ENCODE measurements at regions not wholly inside any gene's neighbourhood (a gene's known extent, or its start where the extent isn't known, plus 50 kb on each side); places are given as distances from the start of the nearest gene placed in this dataset.
"Not testable (repeated sequence)": the region's sequence is repeated elsewhere in the genome, so short reads cannot be mapped to it uniquely, and the experiment has no call there.

DNA sequence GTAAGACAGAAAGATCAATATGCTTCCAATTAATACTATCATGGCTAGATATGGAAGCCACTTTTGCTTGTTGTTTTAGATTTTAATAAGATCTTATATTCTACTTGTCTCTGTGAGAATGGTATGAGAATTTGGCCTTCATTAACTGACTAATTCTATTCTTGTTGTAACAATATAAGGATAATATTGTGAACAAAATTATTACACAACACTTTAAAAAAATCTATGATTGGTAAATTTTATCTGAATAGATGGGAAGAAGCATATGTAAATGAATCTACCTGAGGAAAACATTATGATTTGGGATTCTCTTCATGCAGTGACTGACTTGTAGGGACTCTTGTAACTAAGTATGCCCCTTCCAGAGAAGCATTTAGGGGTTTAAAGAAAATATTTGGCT is 308.9 kb upstream of the KCND2 start:
- TF ChIP-seq, protein P1, sequence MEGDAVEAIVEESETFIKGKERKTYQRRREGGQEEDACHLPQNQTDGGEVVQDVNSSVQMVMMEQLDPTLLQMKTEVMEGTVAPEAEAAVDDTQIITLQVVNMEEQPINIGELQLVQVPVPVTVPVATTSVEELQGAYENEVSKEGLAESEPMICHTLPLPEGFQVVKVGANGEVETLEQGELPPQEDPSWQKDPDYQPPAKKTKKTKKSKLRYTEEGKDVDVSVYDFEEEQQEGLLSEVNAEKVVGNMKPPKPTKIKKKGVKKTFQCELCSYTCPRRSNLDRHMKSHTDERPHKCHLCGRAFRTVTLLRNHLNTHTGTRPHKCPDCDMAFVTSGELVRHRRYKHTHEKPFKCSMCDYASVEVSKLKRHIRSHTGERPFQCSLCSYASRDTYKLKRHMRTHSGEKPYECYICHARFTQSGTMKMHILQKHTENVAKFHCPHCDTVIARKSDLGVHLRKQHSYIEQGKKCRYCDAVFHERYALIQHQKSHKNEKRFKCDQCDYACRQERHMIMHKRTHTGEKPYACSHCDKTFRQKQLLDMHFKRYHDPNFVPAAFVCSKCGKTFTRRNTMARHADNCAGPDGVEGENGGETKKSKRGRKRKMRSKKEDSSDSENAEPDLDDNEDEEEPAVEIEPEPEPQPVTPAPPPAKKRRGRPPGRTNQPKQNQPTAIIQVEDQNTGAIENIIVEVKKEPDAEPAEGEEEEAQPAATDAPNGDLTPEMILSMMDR (conservative IDR thresholded peaks at IDR 0.05; ENCODE audit: low read length), result no peak
- no peak for TF ChIP-seq EZH2phosphoT487 (IDR thresholded peaks at IDR 0.05; ENCODE audit: borderline replicate concordance)
- Histone ChIP-seq H3K4me1 (ENCODE audit: insufficient read depth, low read length, poor library complexity, severe bottlenecking) (no peaks in the 10 kb centered on the region), H3K9ac (ENCODE audit: low read depth, low read length, poor library complexity, severe bottlenecking) (no peak overlapping the region), H3K4me2 (ENCODE audit: low read depth, low read length, poor library complexity, severe bottlenecking) (no peak overlapping the region), H3K9me2 (replicated peaks; ENCODE audit: low read depth, low read length) (no peaks in the 10 kb centered on the region), H3K36me3 (ENCODE audit: insufficient read depth, low read length) (no peaks in the 10 kb centered on the region), H3K9me3 (ENCODE audit: insufficient read depth, low read depth, low read length) (no peaks in the 10 kb centered on the region), H2AFZ (ENCODE audit: low read length) (no peak overlapping the region), H3F3A (ENCODE audit: low read depth) (no peaks in the 10 kb centered on the region), H3K4me3 (ENCODE audit: low read length, poor library complexity, severe bottlenecking) (no peak overlapping the region), H3K79me2 (ENCODE audit: insufficient read depth, low read length) (no peaks in the 10 kb centered on the region), H4K20me1 (ENCODE audit: insufficient read depth, low read length, poor library complexity, severe bottlenecking) (no peaks in the 10 kb centered on the region), H3K27me3 (ENCODE audit: insufficient read depth, low read length, poor library complexity, severe bottlenecking) (no peaks in the 10 kb centered on the region)

DNA sequence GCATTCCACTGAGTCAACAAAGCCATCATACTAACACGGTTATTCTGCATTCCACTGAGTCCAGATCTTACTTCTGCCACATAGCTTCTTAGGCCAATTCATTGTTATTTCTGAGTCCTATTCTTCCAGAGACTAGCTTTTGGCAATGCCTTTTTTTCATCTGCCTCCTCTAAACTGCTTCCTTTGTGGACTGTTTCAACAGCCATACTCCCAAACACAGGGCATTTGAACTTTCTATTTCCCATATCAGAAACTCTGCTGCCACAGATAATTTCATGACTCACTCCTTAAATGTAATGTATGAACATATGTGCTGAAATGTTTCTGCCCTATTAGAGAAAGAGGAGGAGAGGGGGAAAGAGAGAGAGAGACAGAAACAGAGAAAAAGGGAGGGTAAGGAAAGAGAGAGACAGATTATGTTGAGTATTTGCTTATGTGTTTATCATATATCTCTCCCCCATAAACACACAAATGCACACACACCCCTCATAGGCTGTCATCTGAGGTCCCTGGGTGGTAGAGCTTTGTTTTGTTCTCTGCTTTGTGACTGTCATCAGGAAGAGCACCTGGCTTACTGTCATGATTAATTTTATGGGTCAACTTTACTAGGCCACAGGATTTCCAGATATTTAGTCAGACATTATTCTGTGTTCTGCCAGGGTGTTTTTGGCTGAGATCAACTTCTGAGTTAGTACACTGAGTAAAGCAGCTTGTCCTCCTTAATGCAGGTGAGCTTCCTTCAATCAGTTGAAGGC is 308.0 kb upstream of the KCND2 start:
- Histone ChIP-seq H3K9me3 (ENCODE audit: insufficient read depth, low read depth, low read length) (no peaks in the 10 kb centered on the region), H3K4me2 (ENCODE audit: low read depth, low read length, poor library complexity, severe bottlenecking) (no peak overlapping the region), H3F3A (ENCODE audit: low read depth) (no peaks in the 10 kb centered on the region), H3K4me3 (ENCODE audit: low read length, poor library complexity, severe bottlenecking) (no peak overlapping the region), H3K79me2 (ENCODE audit: insufficient read depth, low read length) (no peaks in the 10 kb centered on the region), H3K27me3 (ENCODE audit: insufficient read depth, low read length, poor library complexity, severe bottlenecking) (no peaks in the 10 kb centered on the region), H3K9me2 (replicated peaks; ENCODE audit: low read depth, low read length) (no peaks in the 10 kb centered on the region), H3K4me1 (ENCODE audit: insufficient read depth, low read length, poor library complexity, severe bottlenecking) (no peaks in the 10 kb centered on the region), H2AFZ (ENCODE audit: low read length) (no peak overlapping the region), H4K20me1 (ENCODE audit: insufficient read depth, low read length, poor library complexity, severe bottlenecking) (no peaks in the 10 kb centered on the region), H3K36me3 (ENCODE audit: insufficient read depth, low read length) (no peaks in the 10 kb centered on the region), H3K9ac (ENCODE audit: low read depth, low read length, poor library complexity, severe bottlenecking) (no peak overlapping the region)
- TF ChIP-seq, protein P1 (conservative IDR thresholded peaks at IDR 0.05; ENCODE audit: low read length), result no peak
- no peak for TF ChIP-seq EZH2phosphoT487 (IDR thresholded peaks at IDR 0.05; ENCODE audit: borderline replicate concordance)

GRCh38 chr7:119967221-119967620 is 305.8 kb upstream of the KCND2 start:
- H3F3A ChIP-seq (ENCODE audit: low read depth), result no peaks in the 10 kb centered on the region
- H3K27me3 ChIP-seq (ENCODE audit: insufficient read depth, low read length, poor library complexity, severe bottlenecking), result no peaks in the 10 kb centered on the region
- H2AFZ ChIP-seq (ENCODE audit: low read length), result no peak overlapping the region
- H3K4me3 ChIP-seq (ENCODE audit: low read length, poor library complexity, severe bottlenecking), result no peak overlapping the region
- H3K36me3 ChIP-seq (ENCODE audit: insufficient read depth, low read length), result no peaks in the 10 kb centered on the region
- H3K9ac ChIP-seq (ENCODE audit: low read depth, low read length, poor library complexity, severe bottlenecking), result no peak overlapping the region
- no peaks in the 10 kb centered on the region for H3K9me3 ChIP-seq (ENCODE audit: insufficient read depth, low read depth, low read length)
- no peaks in the 10 kb centered on the region for H3K9me2 ChIP-seq (replicated peaks; ENCODE audit: low read depth, low read length)
- TF ChIP-seq, protein P1 (conservative IDR thresholded peaks at IDR 0.05; ENCODE audit: low read length), result no peak
- TF ChIP-seq EZH2phosphoT487 (IDR thresholded peaks at IDR 0.05; ENCODE audit: borderline replicate concordance), result no peak
- no peaks in the 10 kb centered on the region for H3K79me2 ChIP-seq (ENCODE audit: insufficient read depth, low read length)
- no peaks in the 10 kb centered on the region for H3K4me1 ChIP-seq (ENCODE audit: insufficient read depth, low read length, poor library complexity, severe bottlenecking)
- H4K20me1 ChIP-seq (ENCODE audit: insufficient read depth, low read length, poor library complexity, severe bottlenecking), result no peaks in the 10 kb centered on the region
- no peak overlapping the region for H3K4me2 ChIP-seq (ENCODE audit: low read depth, low read length, poor library complexity, severe bottlenecking)

DNA sequence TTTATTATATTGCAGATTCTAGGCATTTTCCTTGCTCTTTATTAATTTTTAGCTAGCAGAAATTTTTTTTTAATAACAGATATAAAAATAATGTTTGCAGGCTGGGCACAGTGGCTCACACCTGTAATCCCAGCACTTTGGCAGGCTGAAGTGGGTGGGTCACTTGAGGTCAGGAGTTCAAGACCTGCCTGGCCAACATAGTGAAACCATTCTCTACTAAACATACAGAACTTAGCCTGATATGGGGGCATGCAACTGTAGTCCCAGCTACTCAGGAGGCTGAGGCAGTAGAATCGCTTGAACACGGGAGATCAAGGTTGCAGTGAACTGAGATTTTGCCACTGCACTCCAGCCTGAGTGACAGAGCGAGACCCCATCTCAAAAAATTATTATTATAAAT is 304.6 kb upstream of the KCND2 start:
- not testable (repeated sequence) for H3K4me3 ChIP-seq (ENCODE audit: low read length, poor library complexity, severe bottlenecking); H3F3A ChIP-seq (ENCODE audit: low read depth); H3K9me3 ChIP-seq (ENCODE audit: insufficient read depth, low read depth, low read length); H3K4me2 ChIP-seq (ENCODE audit: low read depth, low read length, poor library complexity, severe bottlenecking); H3K9me2 ChIP-seq (replicated peaks; ENCODE audit: low read depth, low read length); H3K4me1 ChIP-seq (ENCODE audit: insufficient read depth, low read length, poor library complexity, severe bottlenecking); H3K27me3 ChIP-seq (ENCODE audit: insufficient read depth, low read length, poor library complexity, severe bottlenecking); H3K79me2 ChIP-seq (ENCODE audit: insufficient read depth, low read length); H3K9ac ChIP-seq (ENCODE audit: low read depth, low read length, poor library complexity, severe bottlenecking); H4K20me1 ChIP-seq (ENCODE audit: insufficient read depth, low read length, poor library complexity, severe bottlenecking); H3K36me3 ChIP-seq (ENCODE audit: insufficient read depth, low read length); H2AFZ ChIP-seq (ENCODE audit: low read length)

All from Loucy (cell line).